ENCODE measurements at regions not wholly inside any gene's neighbourhood (a gene's known extent, or its start where the extent isn't known, plus 50 kb on each side); places are given as distances from the start of the nearest gene placed in this dataset.
A peak's percentile ranks its signal among the peaks of the same experiment; 100 is the strongest.

DNA sequence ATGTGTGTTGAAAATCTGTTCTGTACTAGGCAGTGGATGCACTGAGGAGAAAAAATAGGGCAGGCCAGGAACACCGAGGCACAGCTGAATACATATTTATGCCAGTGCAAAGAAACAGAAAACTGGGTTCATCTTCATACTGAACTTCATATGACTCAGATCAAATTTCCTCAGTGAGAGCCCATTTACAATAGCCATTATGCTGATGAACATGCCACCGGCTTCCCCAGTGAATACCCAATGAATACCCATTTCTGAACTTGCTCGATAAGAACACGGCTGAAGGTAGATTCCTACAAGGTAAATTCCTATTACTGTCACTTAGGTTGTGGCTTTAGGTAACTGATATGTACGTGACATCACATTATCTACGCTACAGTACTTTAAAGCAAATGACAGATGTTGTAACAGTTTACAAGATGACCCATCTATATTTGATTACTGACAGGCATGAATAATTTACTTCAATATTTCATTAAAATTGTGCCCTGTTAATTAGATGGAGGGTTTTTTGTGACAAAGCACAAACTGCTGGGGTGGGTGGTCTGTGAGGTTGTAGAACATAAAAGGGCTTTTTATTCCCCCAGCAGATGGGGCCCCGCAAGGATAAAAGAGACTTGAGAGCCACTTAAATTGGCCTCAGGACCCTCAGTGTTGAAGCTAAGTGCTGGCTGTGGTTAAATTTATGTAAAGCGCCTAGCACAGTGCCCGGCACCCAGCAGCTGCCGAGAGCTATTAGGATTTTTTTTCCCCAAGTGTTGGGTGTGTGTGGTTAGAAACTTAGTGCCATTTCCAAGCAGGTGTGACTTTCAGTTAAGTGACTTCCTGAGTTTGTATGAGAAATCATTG is 264.5 kb downstream of the CD83 start:
- H3K4me3 ChIP-seq, result no peak overlapping the region
- no peak overlapping the region for H3K27ac ChIP-seq
- no peaks in the 10 kb centered on the region for H3K27me3 ChIP-seq
- TF ChIP-seq POLR2A (IDR thresholded peaks at IDR 0.05), result no peak
- TF ChIP-seq POLR2AphosphoS5 (IDR thresholded peaks at IDR 0.05), result no peak
- no peak for TF ChIP-seq EP300 (IDR thresholded peaks at IDR 0.05)
- TF ChIP-seq, protein P1, sequence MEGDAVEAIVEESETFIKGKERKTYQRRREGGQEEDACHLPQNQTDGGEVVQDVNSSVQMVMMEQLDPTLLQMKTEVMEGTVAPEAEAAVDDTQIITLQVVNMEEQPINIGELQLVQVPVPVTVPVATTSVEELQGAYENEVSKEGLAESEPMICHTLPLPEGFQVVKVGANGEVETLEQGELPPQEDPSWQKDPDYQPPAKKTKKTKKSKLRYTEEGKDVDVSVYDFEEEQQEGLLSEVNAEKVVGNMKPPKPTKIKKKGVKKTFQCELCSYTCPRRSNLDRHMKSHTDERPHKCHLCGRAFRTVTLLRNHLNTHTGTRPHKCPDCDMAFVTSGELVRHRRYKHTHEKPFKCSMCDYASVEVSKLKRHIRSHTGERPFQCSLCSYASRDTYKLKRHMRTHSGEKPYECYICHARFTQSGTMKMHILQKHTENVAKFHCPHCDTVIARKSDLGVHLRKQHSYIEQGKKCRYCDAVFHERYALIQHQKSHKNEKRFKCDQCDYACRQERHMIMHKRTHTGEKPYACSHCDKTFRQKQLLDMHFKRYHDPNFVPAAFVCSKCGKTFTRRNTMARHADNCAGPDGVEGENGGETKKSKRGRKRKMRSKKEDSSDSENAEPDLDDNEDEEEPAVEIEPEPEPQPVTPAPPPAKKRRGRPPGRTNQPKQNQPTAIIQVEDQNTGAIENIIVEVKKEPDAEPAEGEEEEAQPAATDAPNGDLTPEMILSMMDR (IDR thresholded peaks at IDR 0.05), result no peak
- H3K36me3 ChIP-seq, result no peaks in the 10 kb centered on the region
- intact Hi-C loops (cut with DNase I; ENCODE audit: low total_unique reads), result no loop called here
- DNase-seq, result no peak
- peaks cover 0 to 13% (median 5%) of the 10 kb centered on the region in 4 donors for H3K4me1 ChIP-seq
- 85 to 89% (median 86%) methylated on average over 10 of the region's 10 CpGs for WGBS, 5 donors
- no peaks in the 10 kb centered on the region for H3K9me3 ChIP-seq

DNA sequence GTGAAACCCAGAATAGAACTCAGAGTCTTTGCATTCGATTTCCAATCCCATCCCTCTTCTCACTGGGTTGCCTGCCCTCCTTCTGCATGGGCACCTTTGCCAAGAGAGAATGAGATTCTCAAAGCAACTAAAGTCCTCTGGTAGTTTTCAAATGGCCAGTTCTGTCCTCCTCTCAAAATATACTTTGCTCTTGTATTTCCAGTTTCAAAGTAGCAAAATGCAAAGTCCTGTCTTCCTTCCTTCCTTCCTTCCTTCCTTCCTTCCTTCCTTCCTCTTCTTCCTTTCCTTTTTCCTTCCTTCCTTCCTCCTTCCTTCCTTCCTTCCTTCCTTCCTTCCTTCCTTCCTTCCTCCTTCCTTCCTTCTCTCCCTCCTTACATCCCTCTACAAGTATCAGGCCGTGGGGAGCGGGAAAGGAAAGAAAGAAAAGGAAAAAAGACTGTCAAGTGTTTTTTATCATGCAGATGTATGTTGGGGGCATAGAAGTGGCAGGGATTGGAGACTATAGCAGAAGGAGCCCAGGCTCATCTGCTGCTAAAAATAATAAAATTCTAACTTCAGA is 265.2 kb downstream of the CD83 start:
- intact Hi-C loops (cut with DNase I; ENCODE audit: low total_unique reads), result no loop called here
- no peak overlapping the region for H3K4me3 ChIP-seq
- no peak overlapping the region for H3K27ac ChIP-seq
- H3K36me3 ChIP-seq, result no peaks in the 10 kb centered on the region
- TF ChIP-seq, protein P1 (IDR thresholded peaks at IDR 0.05), result no peak
- TF ChIP-seq EP300 (IDR thresholded peaks at IDR 0.05) (no peak), POLR2AphosphoS5 (IDR thresholded peaks at IDR 0.05) (no peak), POLR2A (IDR thresholded peaks at IDR 0.05) (no peak)
- no peaks in the 10 kb centered on the region for H3K9me3 ChIP-seq
- H3K27me3 ChIP-seq, result no peaks in the 10 kb centered on the region
- DNase-seq, result no peak
- H3K4me1 ChIP-seq, result peaks cover 0 to 13% (median 5%) of the 10 kb centered on the region in 4 donors
- WGBS, 5 donors, result 77 to 86% (median 81%) methylated on average over 3 of the region's 3 CpGs

DNA sequence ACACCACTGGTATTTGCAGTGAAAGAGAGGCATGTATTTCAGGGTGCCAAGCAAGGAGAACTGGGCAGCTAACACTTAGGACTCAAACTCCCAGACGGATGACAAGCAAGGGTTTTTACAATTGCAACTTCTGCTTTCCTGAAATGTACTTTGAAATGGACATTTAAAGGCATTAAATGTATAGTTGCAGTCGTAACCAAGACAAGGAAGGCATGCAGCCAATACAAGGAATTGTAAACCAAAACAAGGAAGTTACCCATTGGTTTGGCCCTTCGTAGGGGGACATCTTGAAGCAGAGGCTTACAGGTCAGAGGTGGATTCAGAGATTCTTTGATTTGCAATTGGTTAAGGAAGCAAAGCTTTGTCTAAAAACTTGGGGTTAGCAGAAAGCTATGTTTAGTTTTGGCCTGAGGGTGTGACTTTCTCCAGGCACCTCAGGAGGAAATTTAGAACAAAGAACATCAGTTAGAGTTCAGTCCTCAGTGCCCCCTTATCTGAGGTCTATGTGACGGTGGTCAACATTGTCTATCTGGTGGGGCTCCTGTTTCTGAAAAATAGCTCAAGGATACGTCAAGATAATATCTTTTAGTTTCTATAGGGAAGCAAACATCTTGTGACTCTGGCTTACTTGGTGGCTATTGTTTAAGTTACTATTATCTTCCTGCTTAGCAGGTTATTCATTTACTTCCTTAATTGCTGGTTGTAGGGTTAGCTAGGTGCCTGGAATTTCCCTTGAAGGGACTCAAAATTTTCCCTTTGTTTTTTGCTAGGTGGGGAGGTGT is 266.0 kb downstream of the CD83 start:
- no peak for TF ChIP-seq EP300 (IDR thresholded peaks at IDR 0.05)
- TF ChIP-seq POLR2A (IDR thresholded peaks at IDR 0.05), result no peak
- no peak for TF ChIP-seq POLR2AphosphoS5 (IDR thresholded peaks at IDR 0.05)
- TF ChIP-seq, protein P1 (IDR thresholded peaks at IDR 0.05), result no peak
- 44 to 67% (median 63%) methylated on average over 5 of the region's 5 CpGs for WGBS, 5 donors
- Histone ChIP-seq H3K27ac (peak overlapping the region in 1 of 5 donors; percentile 16), H3K4me1 (peaks cover 0 to 13% (median 5%) of the 10 kb centered on the region in 4 donors), H3K27me3 (no peaks in the 10 kb centered on the region), H3K4me3 (no peak overlapping the region), H3K36me3 (no peaks in the 10 kb centered on the region), H3K9me3 (no peaks in the 10 kb centered on the region)
- peak in 1 of 2 donors; percentile 31 for DNase-seq
- intact Hi-C loops (cut with DNase I; ENCODE audit: low total_unique reads), result no loop called here

DNA sequence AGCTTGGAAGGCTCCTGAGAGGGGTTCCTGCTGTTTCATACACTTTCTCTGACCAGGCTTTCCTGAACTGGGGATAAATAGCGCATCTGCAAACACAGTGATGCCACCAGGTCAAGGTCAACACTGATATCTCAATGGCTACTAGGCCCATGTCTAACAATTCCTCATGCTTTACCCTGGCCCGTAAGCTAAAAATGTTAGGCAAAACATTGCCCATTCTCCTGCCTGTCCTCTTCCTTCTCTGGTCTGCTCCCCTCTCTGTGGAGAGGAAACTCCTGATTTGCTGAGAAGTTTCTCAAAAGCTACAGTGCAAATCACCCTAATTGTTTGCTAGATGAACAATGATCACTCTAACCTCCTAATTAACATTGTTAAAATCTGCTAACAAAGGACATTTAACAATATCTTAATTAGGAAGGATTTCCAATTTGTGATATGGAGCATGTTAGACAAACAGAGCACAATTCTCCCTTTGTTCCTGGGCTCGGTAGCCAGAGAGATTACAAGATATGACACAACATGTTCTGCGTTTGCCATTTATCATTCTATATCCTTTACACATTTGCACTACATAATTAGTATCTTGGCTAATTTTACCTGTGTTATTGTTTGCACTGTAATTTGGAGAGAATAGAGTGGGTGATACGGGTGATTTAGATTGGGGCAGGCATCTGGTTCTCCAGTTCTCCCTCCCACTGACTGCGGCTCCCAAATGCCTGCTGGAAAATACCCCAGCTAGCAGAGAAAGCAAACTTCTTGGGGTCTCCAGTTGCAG is 266.8 kb downstream of the CD83 start:
- Histone ChIP-seq H3K4me1 (peaks cover 0 to 13% (median 5%) of the 10 kb centered on the region in 4 donors), H3K9me3 (no peaks in the 10 kb centered on the region), H3K27me3 (no peaks in the 10 kb centered on the region), H3K36me3 (no peaks in the 10 kb centered on the region), H3K4me3 (no peak overlapping the region), H3K27ac (peak overlapping the region in 1 of 5 donors; percentile 16)
- no peak for TF ChIP-seq POLR2AphosphoS5 (IDR thresholded peaks at IDR 0.05)
- TF ChIP-seq, protein P1 (IDR thresholded peaks at IDR 0.05), result no peak
- no peak for TF ChIP-seq EP300 (IDR thresholded peaks at IDR 0.05)
- no peak for TF ChIP-seq POLR2A (IDR thresholded peaks at IDR 0.05)
- intact Hi-C loops (cut with DNase I; ENCODE audit: low total_unique reads), result no loop called here
- DNase-seq, result no peak
- WGBS, 5 donors, result 40 to 53% (median 52%) methylated on average over 6 of the region's 6 CpGs
